OCI-LY7 (cell line): ENCODE measurements at regions not wholly inside any gene's neighbourhood (a gene's known extent, or its start where the extent isn't known, plus 50 kb on each side); places are given as distances from the start of the nearest gene placed in this dataset.

Experiments
- BruUV-seq: library from RNA; stranded (reverse); fragments of 400-500 nt; replicated peaks from 2 replicates; lab custom pipeline; 2021; lab: Mats Ljungman, UMichigan
- CTCF ChIA-PET: fragments of 300-600 bp; sonication (Branson Sonifier 250); formaldehyde crosslinking; loops from one replicate; lab custom pipeline; 2022; ENCODE audit warnings: antibody characterized with exemption; ENCODE audit not compliant: unreplicated experiment; lab: Charles Lee
- POLR2A ChIA-PET: fragments of 300-600 bp; sonication (Branson Sonifier 250); formaldehyde crosslinking; loops from one replicate; lab custom pipeline; 2022; ENCODE audit warnings: antibody characterized with exemption; lab: Charles Lee
- DNase-seq: peaks from one replicate; pipeline ENCODE4 v3.0.0-alpha.2; 2015; ENCODE audit warnings: low spot score
- H2AFZ ChIP-seq: fragments of 200-600 bp; sonication (generic), shearing (Covaris generic); 2 replicates; pipeline ENCODE4 v1.6.1; 2014; ENCODE audit warnings: mild to moderate bottlenecking, antibody characterized with exemption, low read length, moderate library complexity
- H3K27ac ChIP-seq: fragments of 200-600 bp; sonication (generic); 2 replicates; pipeline ENCODE4 v1.5.1; 2014; ENCODE audit warnings: mixed run types, low read depth, mild to moderate bottlenecking, moderate library complexity, low read length, inconsistent platforms; ENCODE audit not compliant: poor library complexity, severe bottlenecking
- H3K36me3 ChIP-seq: fragments of 200-600 bp; sonication (generic); 2 replicates; pipeline ENCODE4 v1.6.1; 2014; ENCODE audit warnings: mild to moderate bottlenecking, antibody characterized with exemption, low read length, moderate library complexity, mixed read lengths; ENCODE audit not compliant: insufficient read depth
- H3K4me1 ChIP-seq: fragments of 200-600 bp; sonication (generic); 2 replicates; pipeline ENCODE4 v1.5.1; 2014; ENCODE audit warnings: mild to moderate bottlenecking, low read length; ENCODE audit not compliant: insufficient read depth, poor library complexity, severe bottlenecking
- H3K4me2 ChIP-seq: fragments of 200-600 bp; sonication (generic); 2 replicates; pipeline ENCODE4 v1.6.1; 2014; ENCODE audit warnings: mild to moderate bottlenecking, low read length
- H3K4me3 ChIP-seq: fragments of 200-600 bp; sonication (generic); 2 replicates; pipeline ENCODE4 v1.5.1; 2014; ENCODE audit warnings: mild to moderate bottlenecking, low read depth, low read length; ENCODE audit not compliant: poor library complexity, severe bottlenecking
- H3K79me2 ChIP-seq: fragments of 200-600 bp; sonication (generic); 2 replicates; pipeline ENCODE4 v1.6.1; 2016; ENCODE audit warnings: low read depth, mild to moderate bottlenecking, low read length, moderate library complexity, mixed read lengths; ENCODE audit not compliant: insufficient read depth
- H3K9me2 ChIP-seq: fragments of 200-600 bp; sonication (generic); 2 replicates; pipeline ENCODE4 v1.6.1; 2016; ENCODE audit warnings: mild to moderate bottlenecking, low read length, mixed read lengths; ENCODE audit not compliant: insufficient read depth
- H3K9me3 ChIP-seq: fragments of 200-600 bp; sonication (generic); 2 replicates; pipeline ENCODE4 v1.6.1; 2014; ENCODE audit warnings: mild to moderate bottlenecking, mixed run types, low read length, mixed read lengths
- H4K20me1 ChIP-seq: fragments of 200-600 bp; sonication (generic); 2 replicates; pipeline ENCODE4 v1.6.1; 2014; ENCODE audit warnings: mild to moderate bottlenecking, antibody characterized with exemption, low read length, moderate library complexity, mixed read lengths; ENCODE audit not compliant: insufficient read depth
- EZH2phosphoT487 ChIP-seq: fragments of 200-600 bp; sonication (generic); IDR thresholded peaks from 2 replicates; pipeline ENCODE4 v1.6.1; 2018; ENCODE audit warnings: low read depth, borderline replicate concordance, mild to moderate bottlenecking, mixed run types, antibody characterized with exemption, low read length, moderate library complexity, mixed read lengths
- intact Hi-C: fragments of 100-400 bp; cut with micrococcal nuclease; formaldehyde crosslinking; loops from one replicate; pipeline ENCODE4 v1.10.0; 2022; ENCODE audit not compliant: unreplicated experiment
- TF ChIP-seq, protein P1 (sequence below): fragments of 200-600 bp; sonication (generic); conservative IDR thresholded peaks from 2 replicates; pipeline ENCODE4 v1.5.1; 2014; ENCODE audit warnings: mild to moderate bottlenecking, antibody characterized with exemption, low read length, moderate library complexity, mixed read lengths

DNA sequence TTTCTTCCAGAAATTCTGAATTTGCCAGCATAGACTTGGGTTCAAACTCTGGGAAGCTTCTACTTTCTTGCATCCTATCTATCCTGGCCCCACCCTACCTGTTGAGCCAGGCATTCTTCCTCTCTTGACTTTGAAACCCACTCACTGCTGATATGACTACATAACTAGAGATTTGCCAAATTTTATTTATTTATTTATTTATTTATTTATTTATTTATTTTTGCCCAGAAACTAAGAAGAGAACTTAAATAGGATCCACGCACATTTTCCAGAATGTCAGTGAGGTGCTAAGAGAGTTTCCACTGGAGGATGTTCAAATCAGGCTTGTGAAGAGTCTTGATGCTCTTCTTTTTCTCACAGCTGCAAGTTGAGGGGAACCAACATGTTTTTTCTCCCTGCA, 487.8 kb upstream of the PODXL start:
- intact Hi-C loops, result no loop called here
- no peak for DNase-seq

DNA sequence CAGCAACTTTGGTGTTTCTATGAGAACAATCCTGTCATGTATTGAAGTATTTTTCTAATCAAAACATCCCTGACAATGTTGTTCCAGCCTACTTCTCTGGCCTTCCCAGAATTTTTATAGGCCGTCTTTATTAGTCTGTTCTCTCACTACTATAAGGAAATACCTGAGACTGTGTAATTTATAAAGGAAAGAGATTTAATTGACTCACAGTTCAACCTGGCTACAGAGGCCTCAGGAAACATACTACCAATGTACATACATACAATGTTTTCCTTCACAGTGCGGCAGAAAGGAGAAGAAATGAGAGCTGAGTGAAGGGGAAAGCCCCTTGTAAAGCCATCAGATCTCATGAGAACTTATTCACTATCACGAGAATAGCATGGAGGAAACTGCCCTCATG, 484.7 kb upstream of the PODXL start:
- Histone ChIP-seq H3K79me2 (no peaks in the 10 kb centered on the region), H3K4me1 (no peaks in the 10 kb centered on the region), H3K4me2 (no peak overlapping the region), H4K20me1 (no peaks in the 10 kb centered on the region), H3K4me3 (no peak overlapping the region), H3K27ac (no peak overlapping the region), H3K9me3 (no peaks in the 10 kb centered on the region), H2AFZ (no peak overlapping the region), H3K36me3 (no peaks in the 10 kb centered on the region), H3K9me2 (no peaks in the 10 kb centered on the region)
- no TSS peak for BruUV-seq
- POLR2A ChIA-PET, result no interaction called here
- DNase-seq, result no peak
- TF ChIP-seq, protein P1, sequence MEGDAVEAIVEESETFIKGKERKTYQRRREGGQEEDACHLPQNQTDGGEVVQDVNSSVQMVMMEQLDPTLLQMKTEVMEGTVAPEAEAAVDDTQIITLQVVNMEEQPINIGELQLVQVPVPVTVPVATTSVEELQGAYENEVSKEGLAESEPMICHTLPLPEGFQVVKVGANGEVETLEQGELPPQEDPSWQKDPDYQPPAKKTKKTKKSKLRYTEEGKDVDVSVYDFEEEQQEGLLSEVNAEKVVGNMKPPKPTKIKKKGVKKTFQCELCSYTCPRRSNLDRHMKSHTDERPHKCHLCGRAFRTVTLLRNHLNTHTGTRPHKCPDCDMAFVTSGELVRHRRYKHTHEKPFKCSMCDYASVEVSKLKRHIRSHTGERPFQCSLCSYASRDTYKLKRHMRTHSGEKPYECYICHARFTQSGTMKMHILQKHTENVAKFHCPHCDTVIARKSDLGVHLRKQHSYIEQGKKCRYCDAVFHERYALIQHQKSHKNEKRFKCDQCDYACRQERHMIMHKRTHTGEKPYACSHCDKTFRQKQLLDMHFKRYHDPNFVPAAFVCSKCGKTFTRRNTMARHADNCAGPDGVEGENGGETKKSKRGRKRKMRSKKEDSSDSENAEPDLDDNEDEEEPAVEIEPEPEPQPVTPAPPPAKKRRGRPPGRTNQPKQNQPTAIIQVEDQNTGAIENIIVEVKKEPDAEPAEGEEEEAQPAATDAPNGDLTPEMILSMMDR, result no peak
- no peak for TF ChIP-seq EZH2phosphoT487
- intact Hi-C loops, result no loop called here
- CTCF ChIA-PET, result no interaction called here

More for the DNA sequence above, 487.8 kb upstream of the PODXL start:
- Histone ChIP-seq H2AFZ (no peak overlapping the region), H3K36me3 (no peaks in the 10 kb centered on the region), H3K4me3 (no peak overlapping the region), H3K79me2 (no peaks in the 10 kb centered on the region), H3K9me3 (no peaks in the 10 kb centered on the region), H3K4me2 (no peak overlapping the region), H3K4me1 (no peaks in the 10 kb centered on the region), H3K27ac (no peak overlapping the region), H4K20me1 (no peaks in the 10 kb centered on the region), H3K9me2 (no peaks in the 10 kb centered on the region)
- CTCF ChIA-PET, result no interaction called here
- no TSS peak for BruUV-seq
- TF ChIP-seq, protein P1, result no peak
- no peak for TF ChIP-seq EZH2phosphoT487
- POLR2A ChIA-PET, result no interaction called here

DNA sequence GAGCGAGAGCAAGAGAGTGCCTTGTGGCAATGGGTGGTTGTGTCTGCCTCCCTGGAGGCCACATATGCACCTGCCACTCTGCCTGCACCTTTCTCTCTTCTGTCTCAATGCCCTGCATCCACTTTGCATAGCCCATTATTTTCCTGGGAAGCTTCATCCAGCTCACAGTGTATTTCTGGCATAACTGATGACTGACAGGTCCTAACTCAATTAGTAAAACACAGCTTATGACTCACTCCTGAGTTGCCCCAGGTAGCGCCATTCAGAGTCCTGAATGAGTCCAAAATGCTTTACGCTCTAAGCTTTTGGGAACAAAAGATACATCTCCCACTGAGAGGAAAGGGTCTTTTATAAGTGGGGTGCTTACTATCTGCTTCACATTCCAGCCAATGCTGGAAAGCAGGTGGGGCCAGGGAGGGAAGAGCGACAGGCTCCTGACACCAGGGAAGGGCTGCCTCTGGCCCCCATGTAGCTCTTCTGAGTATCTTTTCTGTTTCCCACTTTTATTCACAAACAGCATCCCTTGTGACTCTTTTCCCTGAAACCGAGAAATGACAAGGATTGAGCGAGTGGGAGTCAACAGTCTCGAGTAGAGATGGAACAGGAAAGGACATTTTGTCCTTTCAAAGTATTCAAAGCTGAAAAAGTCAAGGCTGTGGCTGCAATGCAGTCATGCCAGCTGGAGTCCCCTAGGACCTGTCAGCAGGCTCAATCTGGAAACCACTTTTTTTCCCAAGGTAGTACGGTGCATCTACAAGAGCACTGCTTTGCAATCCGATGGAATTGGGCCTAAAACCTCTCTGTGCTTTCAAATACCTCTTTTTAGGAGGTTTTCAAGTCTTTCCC, 479.3 kb upstream of the PODXL start:
- Histone ChIP-seq H3K9me3 (no peaks in the 10 kb centered on the region), H3K4me2 (no peak overlapping the region), H3K4me1 (no peaks in the 10 kb centered on the region), H3K36me3 (no peaks in the 10 kb centered on the region), H3K4me3 (no peak overlapping the region), H3K79me2 (no peaks in the 10 kb centered on the region), H4K20me1 (no peaks in the 10 kb centered on the region), H3K27ac (no peak overlapping the region), H2AFZ (no peak overlapping the region), H3K9me2 (no peaks in the 10 kb centered on the region)
- ChIA-PET CTCF (no interaction called here), POLR2A (no interaction called here)
- no peak for TF ChIP-seq EZH2phosphoT487
- TF ChIP-seq, protein P1, result no peak
- DNase-seq, result no peak
- no TSS peak for BruUV-seq
- intact Hi-C loops, result no loop called here
